ENCODE measurements at regions not wholly inside any gene's neighbourhood (a gene's known extent, or its start where the extent isn't known, plus 50 kb on each side); places are given as distances from the start of the nearest gene placed in this dataset.
"Not testable (repeated sequence)": the region's sequence is repeated elsewhere in the genome, so short reads cannot be mapped to it uniquely, and the experiment has no call there.

- H3K27ac ChIP-seq (ENCODE audit: insufficient read depth, low read depth, low read length) = no peak overlapping the region
- dilution Hi-C loops (cut with MboI; ENCODE audit: extremely low pct_ligation_motif_present, low sequenced_read_pairs) = no loop called here
Observed at GRCh38 chr3:72065236-72065635, 280.3 kb upstream of the PROK2 start.

GRCh38 chr3:72064727-72065126 lies 279.8 kb upstream of the PROK2 start:
- H3K79me2 ChIP-seq (ENCODE audit: control insufficient read depth, insufficient read depth, low read length); DNase-seq (ENCODE audit: low read depth, low spot score); H3K9me3 ChIP-seq (replicated peaks; ENCODE audit: control insufficient read depth, insufficient read depth, low read length); CTCF ChIA-PET; H3K9ac ChIP-seq (replicated peaks; ENCODE audit: extremely low read depth, insufficient read depth, low read length); H3K4me1 ChIP-seq (ENCODE audit: control insufficient read depth, extremely low read depth, insufficient read depth, low read length); H3K36me3 ChIP-seq (ENCODE audit: control insufficient read depth in 2 of 2, extremely low read depth in 1 of 2, insufficient read depth in 2 of 2, low read length in 2 of 2); H3K9me1 ChIP-seq (replicated peaks; ENCODE audit: control insufficient read depth, extremely low read depth, insufficient read depth, low read length); H4K20me1 ChIP-seq (replicated peaks; ENCODE audit: control insufficient read depth, extremely low read depth, insufficient read depth, low read length); H3K4me2 ChIP-seq (ENCODE audit: insufficient read depth, low read length); H3K27ac ChIP-seq (ENCODE audit: insufficient read depth, low read depth, low read length); H3K4me3 ChIP-seq (replicated peaks in 1 of 3; ENCODE audit: insufficient read depth in 1 of 3, low read depth in 1 of 3, low read length in 3 of 3); POLR2A ChIA-PET; intact Hi-C loops (cut with micrococcal nuclease); H3K27me3 ChIP-seq (ENCODE audit: control insufficient read depth in 2 of 2, insufficient read depth in 2 of 2, low read length in 2 of 2); H2AFZ ChIP-seq (ENCODE audit: low read depth, low read length); dilution Hi-C loops (cut with MboI; ENCODE audit: extremely low pct_ligation_motif_present, low sequenced_read_pairs); FAIRE-seq; BruUV-seq (replicated peaks): not testable (repeated sequence)

More at GRCh38 chr3:72065236-72065635, 280.3 kb upstream of the PROK2 start:
- DNase-seq (ENCODE audit: low read depth, low spot score) = no peak
- H3K9me3 ChIP-seq (replicated peaks; ENCODE audit: control insufficient read depth, insufficient read depth, low read length) = no peaks in the 10 kb centered on the region
- H4K20me1 ChIP-seq (replicated peaks; ENCODE audit: control insufficient read depth, extremely low read depth, insufficient read depth, low read length) = no peaks in the 10 kb centered on the region
- H3K4me1 ChIP-seq (ENCODE audit: control insufficient read depth, extremely low read depth, insufficient read depth, low read length) = no peaks in the 10 kb centered on the region
- no peaks in the 10 kb centered on the region for H3K79me2 ChIP-seq (ENCODE audit: control insufficient read depth, insufficient read depth, low read length)
- no peaks in the 10 kb centered on the region for H3K27me3 ChIP-seq (ENCODE audit: control insufficient read depth in 2 of 2, insufficient read depth in 2 of 2, low read length in 2 of 2)
- ChIA-PET POLR2A (no interaction called here), CTCF (no interaction called here)
- no peak for FAIRE-seq
- TF ChIP-seq CTCF (IDR thresholded peaks at IDR 0.05; ENCODE audit: extremely low read depth in 1 of 2, insufficient read depth in 1 of 2, low read depth in 1 of 2, low read length in 2 of 2) = no peak
- no peak for TF ChIP-seq POLR2AphosphoS5 (IDR thresholded peaks at IDR 0.05; ENCODE audit: insufficient read depth, low read depth, low read length)
- TF ChIP-seq FOS (IDR thresholded peaks at IDR 0.05; ENCODE audit: borderline replicate concordance, insufficient read depth, low read length) = no peak
- no peak for TF ChIP-seq JUN (IDR thresholded peaks at IDR 0.05; ENCODE audit: borderline replicate concordance, insufficient read depth, insufficient read length, low read depth)
- TF ChIP-seq EZH2 (IDR thresholded peaks at IDR 0.05; ENCODE audit: borderline replicate concordance, low read depth, low read length, severe bottlenecking) = no peak
- no peak for TF ChIP-seq MYC (IDR thresholded peaks at IDR 0.05; ENCODE audit: low read depth, low read length)
- TF ChIP-seq POLR2A (IDR thresholded peaks at IDR 0.05; ENCODE audit: low read depth, low read length) = no peak
- TF ChIP-seq GATA2 (IDR thresholded peaks at IDR 0.05; ENCODE audit: insufficient read depth, insufficient read length, low read depth, low read length) = no peak
- TF ChIP-seq MAX (IDR thresholded peaks at IDR 0.05; ENCODE audit: insufficient read depth, insufficient read length) = no peak
- H3K4me3 ChIP-seq (replicated peaks in 1 of 3; ENCODE audit: insufficient read depth in 1 of 3, low read depth in 1 of 3, low read length in 3 of 3) = no peak overlapping the region
- BruUV-seq (replicated peaks) = no TSS peak
- H3K4me2 ChIP-seq (ENCODE audit: insufficient read depth, low read length) = no peak overlapping the region
- H2AFZ ChIP-seq (ENCODE audit: low read depth, low read length) = no peak overlapping the region
- intact Hi-C loops (cut with micrococcal nuclease) = no loop called here
- no peaks in the 10 kb centered on the region for H3K36me3 ChIP-seq (ENCODE audit: control insufficient read depth in 2 of 2, extremely low read depth in 1 of 2, insufficient read depth in 2 of 2, low read length in 2 of 2)
- no peaks in the 10 kb centered on the region for H3K9me1 ChIP-seq (replicated peaks; ENCODE audit: control insufficient read depth, extremely low read depth, insufficient read depth, low read length)
- H3K9ac ChIP-seq (replicated peaks; ENCODE audit: extremely low read depth, insufficient read depth, low read length) = no peak overlapping the region

Data from endothelial cell of umbilical vein (primary cell).